GM19463 (cell line): ENCODE measurements at regions not wholly inside any gene's neighbourhood (a gene's known extent, or its start where the extent isn't known, plus 50 kb on each side); places are given as distances from the start of the nearest gene placed in this dataset.

Experiments used
- ATAC-seq: cut with Tn5 transposase; IDR thresholded peaks from one replicate; pipeline ENCODE4 v1.9.1; 2021; ENCODE audit warnings: mild to moderate bottlenecking, moderate library complexity; ENCODE audit not compliant: unreplicated experiment

- ATAC-seq = peak; percentile 57
These were observed 203.1 kb downstream of the RAB38 start for GRCh38 chr11:87972133-87972532.

- no peak for ATAC-seq
These were observed 203.9 kb downstream of the RAB38 start for GRCh38 chr11:87971354-87971753.

GRCh38 chr11:87970762-87971161 lies 204.5 kb downstream of the RAB38 start:
- no peak for ATAC-seq

- ATAC-seq = no peak
These were observed 207.8 kb downstream of the RAB38 start for GRCh38 chr11:87967459-87967858.

- ATAC-seq = no peak
These were observed 208.5 kb downstream of the RAB38 start for GRCh38 chr11:87966694-87967093.

- ATAC-seq = no peak
These were observed 209.0 kb downstream of the RAB38 start for GRCh38 chr11:87966216-87966615.

GRCh38 chr11:87961606-87962005 lies 213.6 kb downstream of the RAB38 start:
- no peak for ATAC-seq

GRCh38 chr11:87957961-87958360 lies 217.3 kb downstream of the RAB38 start:
- ATAC-seq = no peak

GRCh38 chr11:87954476-87954875 lies 220.8 kb downstream of the RAB38 start:
- no peak for ATAC-seq

GRCh38 chr11:87942786-87943185 lies 232.5 kb downstream of the RAB38 start:
- ATAC-seq = no peak

- no peak for ATAC-seq
These were observed 241.1 kb downstream of the RAB38 start for GRCh38 chr11:87934182-87934581.

- no peak for ATAC-seq
These were observed 248.8 kb downstream of the RAB38 start for GRCh38 chr11:87926250-87926970.

GRCh38 chr11:87924125-87924524 lies 251.1 kb downstream of the RAB38 start:
- no peak for ATAC-seq

- ATAC-seq = no peak
These were observed 258.1 kb downstream of the RAB38 start for GRCh38 chr11:87917111-87917510.

GRCh38 chr11:87909178-87909577 lies 266.1 kb downstream of the RAB38 start:
- no peak for ATAC-seq

- ATAC-seq = no peak
These were observed 267.2 kb downstream of the RAB38 start for GRCh38 chr11:87908086-87908485.

GRCh38 chr11:87903345-87903744 lies 271.9 kb downstream of the RAB38 start:
- no peak for ATAC-seq

GRCh38 chr11:87901341-87901740 lies 273.9 kb downstream of the RAB38 start:
- ATAC-seq = no peak

- no peak for ATAC-seq
These were observed 277.3 kb downstream of the RAB38 start for GRCh38 chr11:87897921-87898320.

GRCh38 chr11:87897071-87897470 lies 278.2 kb downstream of the RAB38 start:
- ATAC-seq = no peak

GRCh38 chr11:87894961-87895360 lies 280.3 kb downstream of the RAB38 start:
- ATAC-seq = no peak

GRCh38 chr11:87892291-87892690 lies 283.0 kb downstream of the RAB38 start:
- ATAC-seq = no peak

GRCh38 chr11:87889126-87889525 lies 286.1 kb downstream of the RAB38 start:
- ATAC-seq = no peak
